ENCODE measurements at regions not wholly inside any gene's neighbourhood (a gene's known extent, or its start where the extent isn't known, plus 50 kb on each side); places are given as distances from the start of the nearest gene placed in this dataset.
"Not testable (repeated sequence)": the region's sequence is repeated elsewhere in the genome, so short reads cannot be mapped to it uniquely, and the experiment has no call there.

DNA sequence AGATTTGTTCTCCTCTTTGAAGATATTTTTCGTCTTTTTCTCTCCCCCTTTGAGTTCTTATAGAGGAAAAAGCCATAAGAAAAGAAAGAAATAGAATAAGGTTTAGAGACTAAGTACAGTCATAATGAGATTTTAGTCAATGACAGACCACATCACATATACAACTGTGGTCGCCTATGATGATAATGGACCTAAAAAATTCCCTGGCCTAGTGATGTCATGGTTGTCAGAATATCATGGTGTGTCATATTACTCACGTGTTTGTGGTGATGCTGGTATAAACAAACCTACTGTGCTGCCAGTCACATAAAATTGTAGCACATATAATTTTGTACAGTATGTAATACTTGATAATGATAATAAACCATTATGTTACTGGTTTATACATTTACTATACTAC, 1096.1 kb downstream of the OLFM4 start:
- Histone ChIP-seq H3K4me1 (ENCODE audit: control insufficient read depth, extremely low read depth, insufficient read depth, low read length) (no peaks in the 10 kb centered on the region), H3K9me1 (replicated peaks; ENCODE audit: control insufficient read depth, extremely low read depth, insufficient read depth, low read length) (no peaks in the 10 kb centered on the region), H3K36me3 (ENCODE audit: control insufficient read depth in 2 of 2, extremely low read depth in 1 of 2, insufficient read depth in 2 of 2, low read length in 2 of 2) (no peaks in the 10 kb centered on the region), H3K27ac (ENCODE audit: insufficient read depth, low read depth, low read length) (no peak overlapping the region), H3K4me3 (replicated peaks in 1 of 3; ENCODE audit: insufficient read depth in 1 of 3, low read depth in 1 of 3, low read length in 3 of 3) (no peak overlapping the region), H3K27me3 (ENCODE audit: control insufficient read depth in 2 of 2, insufficient read depth in 2 of 2, low read length in 2 of 2) (no peaks in the 10 kb centered on the region), H3K4me2 (ENCODE audit: insufficient read depth, low read length) (no peak overlapping the region), H3K9me3 (replicated peaks; ENCODE audit: control insufficient read depth, insufficient read depth, low read length) (peaks cover 3% of the 10 kb centered on the region), H3K79me2 (ENCODE audit: control insufficient read depth, insufficient read depth, low read length) (no peaks in the 10 kb centered on the region), H4K20me1 (replicated peaks; ENCODE audit: control insufficient read depth, extremely low read depth, insufficient read depth, low read length) (no peaks in the 10 kb centered on the region), H3K9ac (replicated peaks; ENCODE audit: extremely low read depth, insufficient read depth, low read length) (no peak overlapping the region), H2AFZ (ENCODE audit: low read depth, low read length) (no peak overlapping the region)
- dilution Hi-C loops (cut with MboI; ENCODE audit: extremely low pct_ligation_motif_present, low sequenced_read_pairs) (no loop called here), intact Hi-C loops (cut with micrococcal nuclease) (no loop called here)
- POLR2A ChIA-PET, result no interaction called here
- FAIRE-seq, result no peak
- DNase-seq (ENCODE audit: low read depth, low spot score), result no peak
- BruUV-seq (replicated peaks), result no TSS peak
- no peak for TF ChIP-seq POLR2A (IDR thresholded peaks at IDR 0.05; ENCODE audit: low read depth, low read length)
- TF ChIP-seq, protein P1, sequence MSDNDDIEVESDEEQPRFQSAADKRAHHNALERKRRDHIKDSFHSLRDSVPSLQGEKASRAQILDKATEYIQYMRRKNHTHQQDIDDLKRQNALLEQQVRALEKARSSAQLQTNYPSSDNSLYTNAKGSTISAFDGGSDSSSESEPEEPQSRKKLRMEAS (IDR thresholded peaks at IDR 0.05; ENCODE audit: insufficient read depth, insufficient read length), result no peak
- TF ChIP-seq EZH2 (IDR thresholded peaks at IDR 0.05; ENCODE audit: borderline replicate concordance, low read depth, low read length, severe bottlenecking), result no peak
- CTCF ChIA-PET, result no interaction called here

DNA sequence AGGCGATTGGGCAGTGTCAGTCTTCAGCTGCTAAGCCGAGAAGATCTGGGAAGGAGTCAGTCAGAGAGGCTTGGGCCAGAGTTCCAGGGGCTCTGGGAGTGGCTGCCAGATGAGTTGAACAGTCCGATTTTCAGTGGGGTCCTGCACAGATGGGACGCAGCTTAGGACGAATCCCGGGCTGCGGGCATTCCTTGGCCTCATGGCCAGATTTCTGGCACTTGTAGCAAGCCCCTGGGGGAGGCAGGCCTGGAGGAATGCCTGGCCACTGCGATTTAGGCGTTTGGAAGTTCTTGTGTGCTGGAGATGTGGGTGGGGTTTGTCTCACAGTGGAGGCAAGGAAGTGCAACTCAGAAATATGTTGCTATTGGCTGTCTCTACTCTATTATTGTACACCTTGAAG, 1102.3 kb downstream of the OLFM4 start:
- H3K27me3 ChIP-seq (ENCODE audit: control insufficient read depth in 2 of 2, insufficient read depth in 2 of 2, low read length in 2 of 2); H4K20me1 ChIP-seq (replicated peaks; ENCODE audit: control insufficient read depth, extremely low read depth, insufficient read depth, low read length); H3K4me3 ChIP-seq (replicated peaks in 1 of 3; ENCODE audit: insufficient read depth in 1 of 3, low read depth in 1 of 3, low read length in 3 of 3); dilution Hi-C loops (cut with MboI; ENCODE audit: extremely low pct_ligation_motif_present, low sequenced_read_pairs); H2AFZ ChIP-seq (ENCODE audit: low read depth, low read length); H3K27ac ChIP-seq (ENCODE audit: insufficient read depth, low read depth, low read length); BruUV-seq (replicated peaks); H3K4me2 ChIP-seq (ENCODE audit: insufficient read depth, low read length); CTCF ChIA-PET; H3K9me3 ChIP-seq (replicated peaks; ENCODE audit: control insufficient read depth, insufficient read depth, low read length); DNase-seq (ENCODE audit: low read depth, low spot score); H3K79me2 ChIP-seq (ENCODE audit: control insufficient read depth, insufficient read depth, low read length); H3K4me1 ChIP-seq (ENCODE audit: control insufficient read depth, extremely low read depth, insufficient read depth, low read length); H3K9ac ChIP-seq (replicated peaks; ENCODE audit: extremely low read depth, insufficient read depth, low read length); intact Hi-C loops (cut with micrococcal nuclease); FAIRE-seq; H3K36me3 ChIP-seq (ENCODE audit: control insufficient read depth in 2 of 2, extremely low read depth in 1 of 2, insufficient read depth in 2 of 2, low read length in 2 of 2); H3K9me1 ChIP-seq (replicated peaks; ENCODE audit: control insufficient read depth, extremely low read depth, insufficient read depth, low read length); POLR2A ChIA-PET: not testable (repeated sequence)

GRCh38 chr13:54131433-54131832, 1102.8 kb downstream of the OLFM4 start:
- intact Hi-C loops (cut with micrococcal nuclease); H3K27me3 ChIP-seq (ENCODE audit: control insufficient read depth in 2 of 2, insufficient read depth in 2 of 2, low read length in 2 of 2); FAIRE-seq; dilution Hi-C loops (cut with MboI; ENCODE audit: extremely low pct_ligation_motif_present, low sequenced_read_pairs); H3K9ac ChIP-seq (replicated peaks; ENCODE audit: extremely low read depth, insufficient read depth, low read length); CTCF ChIA-PET; H3K9me3 ChIP-seq (replicated peaks; ENCODE audit: control insufficient read depth, insufficient read depth, low read length); BruUV-seq (replicated peaks); H2AFZ ChIP-seq (ENCODE audit: low read depth, low read length); H3K79me2 ChIP-seq (ENCODE audit: control insufficient read depth, insufficient read depth, low read length); H3K27ac ChIP-seq (ENCODE audit: insufficient read depth, low read depth, low read length); H3K9me1 ChIP-seq (replicated peaks; ENCODE audit: control insufficient read depth, extremely low read depth, insufficient read depth, low read length); H3K4me3 ChIP-seq (replicated peaks in 1 of 3; ENCODE audit: insufficient read depth in 1 of 3, low read depth in 1 of 3, low read length in 3 of 3); POLR2A ChIA-PET; H4K20me1 ChIP-seq (replicated peaks; ENCODE audit: control insufficient read depth, extremely low read depth, insufficient read depth, low read length); H3K36me3 ChIP-seq (ENCODE audit: control insufficient read depth in 2 of 2, extremely low read depth in 1 of 2, insufficient read depth in 2 of 2, low read length in 2 of 2); DNase-seq (ENCODE audit: low read depth, low spot score); H3K4me1 ChIP-seq (ENCODE audit: control insufficient read depth, extremely low read depth, insufficient read depth, low read length); H3K4me2 ChIP-seq (ENCODE audit: insufficient read depth, low read length): not testable (repeated sequence)

DNA sequence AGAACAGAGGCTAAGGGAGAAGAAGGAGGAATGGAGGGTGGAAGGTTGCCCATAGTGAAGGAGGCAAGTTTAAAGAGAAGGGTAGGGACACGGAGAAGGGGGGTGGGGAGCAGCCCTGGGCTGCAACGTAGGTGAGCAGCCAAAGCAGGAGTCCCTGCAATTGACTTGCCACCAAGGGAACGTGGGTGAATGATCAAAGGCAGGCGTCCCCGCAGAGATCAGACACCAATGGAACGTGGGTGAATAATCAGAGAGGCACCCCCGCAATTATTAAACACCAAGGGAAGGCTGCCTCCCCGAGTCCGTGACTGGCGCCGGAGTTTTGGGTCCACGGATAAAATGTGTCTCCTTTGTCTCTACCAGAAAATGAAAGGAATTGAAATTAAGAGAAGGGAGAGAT, 1103.5 kb downstream of the OLFM4 start:
- H3K79me2 ChIP-seq (ENCODE audit: control insufficient read depth, insufficient read depth, low read length); FAIRE-seq; H3K4me3 ChIP-seq (replicated peaks in 1 of 3; ENCODE audit: insufficient read depth in 1 of 3, low read depth in 1 of 3, low read length in 3 of 3); H3K9me3 ChIP-seq (replicated peaks; ENCODE audit: control insufficient read depth, insufficient read depth, low read length); H3K27me3 ChIP-seq (ENCODE audit: control insufficient read depth in 2 of 2, insufficient read depth in 2 of 2, low read length in 2 of 2); POLR2A ChIA-PET; H3K36me3 ChIP-seq (ENCODE audit: control insufficient read depth in 2 of 2, extremely low read depth in 1 of 2, insufficient read depth in 2 of 2, low read length in 2 of 2); H3K27ac ChIP-seq (ENCODE audit: insufficient read depth, low read depth, low read length); H3K9me1 ChIP-seq (replicated peaks; ENCODE audit: control insufficient read depth, extremely low read depth, insufficient read depth, low read length); H3K4me1 ChIP-seq (ENCODE audit: control insufficient read depth, extremely low read depth, insufficient read depth, low read length); CTCF ChIA-PET; H2AFZ ChIP-seq (ENCODE audit: low read depth, low read length); H4K20me1 ChIP-seq (replicated peaks; ENCODE audit: control insufficient read depth, extremely low read depth, insufficient read depth, low read length); DNase-seq (ENCODE audit: low read depth, low spot score); H3K4me2 ChIP-seq (ENCODE audit: insufficient read depth, low read length); BruUV-seq (replicated peaks); intact Hi-C loops (cut with micrococcal nuclease); H3K9ac ChIP-seq (replicated peaks; ENCODE audit: extremely low read depth, insufficient read depth, low read length); dilution Hi-C loops (cut with MboI; ENCODE audit: extremely low pct_ligation_motif_present, low sequenced_read_pairs): not testable (repeated sequence)
